ENCODE measurements at regions not wholly inside any gene's neighbourhood (a gene's known extent, or its start where the extent isn't known, plus 50 kb on each side); places are given as distances from the start of the nearest gene placed in this dataset.

DNA sequence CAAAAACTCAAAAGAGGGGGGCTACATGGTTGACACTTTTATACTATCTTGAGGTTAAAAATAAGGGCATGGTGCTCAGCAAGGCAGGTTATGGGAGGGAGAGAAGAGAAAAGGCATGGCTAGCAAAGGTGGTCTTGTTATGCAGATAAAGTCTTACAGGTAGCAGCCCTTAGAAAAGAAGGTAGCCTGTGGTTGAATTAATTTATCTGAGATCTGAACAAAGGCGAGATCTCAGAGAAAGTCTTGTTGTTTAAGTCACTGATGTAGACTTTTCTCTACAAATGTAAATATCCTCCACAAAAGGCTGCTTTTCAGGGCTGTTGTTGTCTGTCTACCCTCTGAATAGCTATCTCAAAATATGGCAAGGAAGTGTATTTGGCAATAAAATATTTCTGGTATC is 1250.4 kb downstream of the PCDH18 start:
- no peak for TF ChIP-seq TEAD4 (IDR thresholded peaks at IDR 0.05)
- no peak for TF ChIP-seq TCF12 (IDR thresholded peaks at IDR 0.05; ENCODE audit: low read depth)
- TF ChIP-seq YY1 (IDR thresholded peaks at IDR 0.05; ENCODE audit: low read depth) = no peak
- TF ChIP-seq, protein P1, sequence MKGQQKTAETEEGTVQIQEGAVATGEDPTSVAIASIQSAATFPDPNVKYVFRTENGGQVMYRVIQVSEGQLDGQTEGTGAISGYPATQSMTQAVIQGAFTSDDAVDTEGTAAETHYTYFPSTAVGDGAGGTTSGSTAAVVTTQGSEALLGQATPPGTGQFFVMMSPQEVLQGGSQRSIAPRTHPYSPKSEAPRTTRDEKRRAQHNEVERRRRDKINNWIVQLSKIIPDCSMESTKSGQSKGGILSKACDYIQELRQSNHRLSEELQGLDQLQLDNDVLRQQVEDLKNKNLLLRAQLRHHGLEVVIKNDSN (IDR thresholded peaks at IDR 0.05) = no peak
- TF ChIP-seq NFIC (IDR thresholded peaks at IDR 0.05) = no peak
- no peak for TF ChIP-seq EP300 (IDR thresholded peaks at IDR 0.05; ENCODE audit: borderline replicate concordance)
- no peak for TF ChIP-seq EGR1 (IDR thresholded peaks at IDR 0.05)
- TF ChIP-seq MAX (IDR thresholded peaks at IDR 0.05) = no peak
- no peak for TF ChIP-seq REST (IDR thresholded peaks at IDR 0.05; ENCODE audit: low read depth)
- TF ChIP-seq CREB1 (IDR thresholded peaks at IDR 0.05; ENCODE audit: low read depth) = no peak
- no peak for TF ChIP-seq ZBTB7A (IDR thresholded peaks at IDR 0.05; ENCODE audit: low read depth)
- no peak for TF ChIP-seq CEBPB (IDR thresholded peaks at IDR 0.05)
- no peak for TF ChIP-seq TAF1 (IDR thresholded peaks at IDR 0.05; ENCODE audit: low read depth)

DNA sequence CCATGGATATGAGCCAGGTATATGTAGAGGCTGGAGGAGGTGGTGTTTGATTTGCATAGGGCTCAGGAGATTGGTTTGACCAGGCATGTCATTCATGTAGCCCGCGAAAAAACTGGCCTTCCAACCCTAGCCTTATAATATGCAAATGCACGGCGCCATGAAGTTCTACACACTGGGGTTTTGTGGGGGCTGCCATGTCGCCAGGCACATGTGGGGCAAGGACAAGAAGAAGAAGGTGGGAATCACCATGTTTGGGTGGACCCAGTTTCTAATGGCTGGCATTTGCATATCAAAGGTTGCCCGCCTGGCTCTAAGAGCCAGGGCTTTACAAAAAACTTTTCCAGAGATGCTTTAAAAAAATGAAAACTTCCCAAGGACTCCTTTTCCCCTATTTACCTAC is 1251.0 kb downstream of the PCDH18 start:
- TF ChIP-seq RAD21 (IDR thresholded peaks at IDR 0.05; ENCODE audit: low read depth) (no peak), TAF1 (IDR thresholded peaks at IDR 0.05; ENCODE audit: low read depth) (no peak), YY1 (IDR thresholded peaks at IDR 0.05; ENCODE audit: low read depth) (no peak), FOXM1 (IDR thresholded peaks at IDR 0.05; ENCODE audit: borderline replicate concordance, low read depth) (no peak), ZBTB7A (IDR thresholded peaks at IDR 0.05; ENCODE audit: low read depth) (no peak), NFIC (IDR thresholded peaks at IDR 0.05) (no peak), REST (IDR thresholded peaks at IDR 0.05; ENCODE audit: low read depth) (no peak), EGR1 (IDR thresholded peaks at IDR 0.05) (no peak), CREB1 (IDR thresholded peaks at IDR 0.05; ENCODE audit: low read depth) (no peak), MAX (IDR thresholded peaks at IDR 0.05) (no peak), TEAD4 (IDR thresholded peaks at IDR 0.05) (no peak), TCF12 (IDR thresholded peaks at IDR 0.05; ENCODE audit: low read depth) (no peak), EP300 (IDR thresholded peaks at IDR 0.05; ENCODE audit: borderline replicate concordance) (no peak), CEBPB (IDR thresholded peaks at IDR 0.05) (no peak)
- TF ChIP-seq, protein P1 (IDR thresholded peaks at IDR 0.05) = no peak

DNA sequence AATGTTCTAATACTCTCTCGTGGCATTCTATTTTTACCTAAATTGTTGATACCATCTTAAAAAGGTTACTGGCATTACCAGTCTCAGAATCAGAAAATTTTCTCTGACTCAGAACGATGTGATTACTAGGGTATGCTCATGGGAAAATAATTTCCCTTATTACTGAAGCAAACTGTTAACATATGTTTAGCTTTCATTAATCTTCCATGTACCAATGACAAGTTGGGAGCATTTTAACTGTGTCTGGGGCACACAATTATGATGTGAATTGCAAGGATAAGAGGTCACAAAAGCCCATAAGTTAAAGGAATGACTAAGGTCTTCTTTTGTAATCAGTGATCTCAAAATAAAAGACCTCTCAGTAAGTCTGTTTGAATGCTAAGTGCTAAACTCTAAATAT is 1254.6 kb downstream of the PCDH18 start:
- TF ChIP-seq EGR1 (IDR thresholded peaks at IDR 0.05) = no peak
- no peak for TF ChIP-seq CEBPB (IDR thresholded peaks at IDR 0.05)
- no peak for TF ChIP-seq NFIC (IDR thresholded peaks at IDR 0.05)
- TF ChIP-seq TAF1 (IDR thresholded peaks at IDR 0.05; ENCODE audit: low read depth) = no peak
- TF ChIP-seq TEAD4 (IDR thresholded peaks at IDR 0.05) = no peak
- no peak for TF ChIP-seq CREB1 (IDR thresholded peaks at IDR 0.05; ENCODE audit: low read depth)
- TF ChIP-seq FOXM1 (IDR thresholded peaks at IDR 0.05; ENCODE audit: borderline replicate concordance, low read depth) = no peak
- no peak for TF ChIP-seq MAX (IDR thresholded peaks at IDR 0.05)
- no peak for TF ChIP-seq YY1 (IDR thresholded peaks at IDR 0.05; ENCODE audit: low read depth)
- TF ChIP-seq REST (IDR thresholded peaks at IDR 0.05; ENCODE audit: low read depth) = no peak
- no peak for TF ChIP-seq ZBTB7A (IDR thresholded peaks at IDR 0.05; ENCODE audit: low read depth)
- no peak for TF ChIP-seq RAD21 (IDR thresholded peaks at IDR 0.05; ENCODE audit: low read depth)
- TF ChIP-seq, protein P1 (IDR thresholded peaks at IDR 0.05) = no peak
- no peak for TF ChIP-seq EP300 (IDR thresholded peaks at IDR 0.05; ENCODE audit: borderline replicate concordance)
- TF ChIP-seq TCF12 (IDR thresholded peaks at IDR 0.05; ENCODE audit: low read depth) = no peak

DNA sequence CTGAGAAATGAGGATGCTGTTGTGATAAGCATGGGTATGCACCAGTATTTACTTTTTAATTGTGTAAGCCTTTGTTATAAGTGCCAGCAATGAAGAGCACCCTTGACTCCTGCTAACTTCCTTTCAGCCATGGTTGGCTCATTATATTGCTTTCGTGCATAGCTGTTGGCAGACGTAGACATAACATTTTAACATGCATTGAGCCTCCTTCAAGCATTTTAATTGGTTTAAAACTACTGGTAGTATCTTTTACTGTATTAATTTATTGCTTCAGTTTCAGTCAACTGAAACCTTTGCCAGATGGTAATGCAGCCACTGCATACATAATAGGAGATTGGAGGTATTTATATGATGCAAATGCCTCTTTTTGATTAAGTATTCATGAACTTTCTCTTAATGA is 1285.4 kb downstream of the PCDH18 start:
- no peak for TF ChIP-seq MAX (IDR thresholded peaks at IDR 0.05)
- TF ChIP-seq, protein P1 (IDR thresholded peaks at IDR 0.05) = no peak
- no peak for TF ChIP-seq REST (IDR thresholded peaks at IDR 0.05; ENCODE audit: low read depth)
- TF ChIP-seq FOXM1 (IDR thresholded peaks at IDR 0.05; ENCODE audit: borderline replicate concordance, low read depth) = no peak
- no peak for TF ChIP-seq TEAD4 (IDR thresholded peaks at IDR 0.05)
- TF ChIP-seq CREB1 (IDR thresholded peaks at IDR 0.05; ENCODE audit: low read depth) = no peak
- no peak for TF ChIP-seq YY1 (IDR thresholded peaks at IDR 0.05; ENCODE audit: low read depth)
- no peak for TF ChIP-seq ZBTB7A (IDR thresholded peaks at IDR 0.05; ENCODE audit: low read depth)
- TF ChIP-seq NFIC (IDR thresholded peaks at IDR 0.05) = no peak
- TF ChIP-seq TCF12 (IDR thresholded peaks at IDR 0.05; ENCODE audit: low read depth) = no peak
- no peak for TF ChIP-seq RAD21 (IDR thresholded peaks at IDR 0.05; ENCODE audit: low read depth)
- no peak for TF ChIP-seq EP300 (IDR thresholded peaks at IDR 0.05; ENCODE audit: borderline replicate concordance)
- TF ChIP-seq CEBPB (IDR thresholded peaks at IDR 0.05) = no peak
- TF ChIP-seq EGR1 (IDR thresholded peaks at IDR 0.05) = no peak
- no peak for TF ChIP-seq TAF1 (IDR thresholded peaks at IDR 0.05; ENCODE audit: low read depth)

Data from Ishikawa (cell line).